NCI-H748 treated with DMSO at 0.1 percent for 48 hours (cell line): ENCODE measurements at regions not wholly inside any gene's neighbourhood (a gene's known extent, or its start where the extent isn't known, plus 50 kb on each side); places are given as distances from the start of the nearest gene placed in this dataset.
"Not testable (repeated sequence)": the region's sequence is repeated elsewhere in the genome, so short reads cannot be mapped to it uniquely, and the experiment has no call there.

Experiments used
- DNase-seq: peaks from one replicate; lab custom pipeline; 2025; lab: John Stamatoyannopoulos, UW

DNA sequence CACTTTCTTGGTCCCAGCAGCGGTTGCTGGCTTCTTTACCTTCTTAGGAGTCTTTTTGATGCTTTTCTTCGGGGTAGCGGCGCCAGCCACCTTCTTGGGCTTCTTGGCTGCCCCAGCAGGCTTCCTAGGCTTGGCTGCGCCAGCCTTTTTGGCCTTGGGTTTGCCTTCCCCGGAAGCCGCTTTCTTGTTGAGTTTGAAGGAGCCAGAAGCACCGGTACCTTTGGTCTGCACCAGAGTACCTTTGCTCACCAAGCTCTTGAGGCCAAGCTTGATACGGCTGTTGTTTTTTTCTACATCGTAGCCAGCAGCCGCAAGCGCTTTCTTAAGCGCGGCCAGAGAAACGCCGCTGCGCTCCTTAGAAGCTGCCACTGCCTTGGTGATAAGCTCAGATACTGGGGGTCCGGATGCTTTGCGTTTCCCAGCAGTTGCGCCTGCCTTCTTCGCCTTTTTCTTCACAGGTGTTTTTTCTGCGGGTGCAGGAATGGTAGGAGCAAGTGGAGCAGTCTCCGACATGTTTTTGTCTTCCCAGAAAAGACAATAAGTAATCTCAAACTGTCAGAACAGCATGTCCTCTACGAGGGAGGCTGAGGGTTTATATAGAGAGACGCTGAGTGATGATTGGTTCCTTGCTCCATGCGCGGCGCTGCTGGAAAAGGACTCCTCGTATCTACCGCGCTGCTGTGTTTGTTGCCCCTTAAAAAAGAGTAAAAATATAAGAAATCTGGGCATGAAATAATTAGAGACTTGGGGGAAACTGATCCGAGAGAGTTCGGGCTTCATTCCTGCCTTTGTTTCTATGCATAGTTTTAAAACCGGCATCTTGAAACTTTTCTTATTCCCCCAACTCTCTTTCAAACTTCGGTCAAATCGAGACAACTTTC is 130.3 kb upstream of the BTN3A2 start:
- peak; percentile 90 for DNase-seq

DNA sequence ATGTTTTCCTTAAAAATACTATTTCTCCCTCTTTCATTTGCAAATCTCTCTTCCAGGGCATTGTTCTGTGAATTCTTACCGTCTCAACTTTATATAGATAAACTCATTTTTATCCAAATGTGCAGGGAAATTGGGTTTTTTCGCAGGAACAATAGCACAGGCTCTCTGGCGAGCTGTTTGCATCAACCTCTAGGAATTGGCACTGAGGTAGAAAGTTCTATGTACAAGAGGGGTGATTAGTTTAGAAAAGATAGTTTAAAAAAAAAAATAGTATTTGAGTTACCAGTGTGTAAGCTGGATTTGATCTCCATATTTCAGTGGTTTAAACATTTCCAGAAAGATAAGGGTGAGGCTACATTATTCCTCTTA is 129.7 kb upstream of the BTN3A2 start:
- no peak for DNase-seq

DNA sequence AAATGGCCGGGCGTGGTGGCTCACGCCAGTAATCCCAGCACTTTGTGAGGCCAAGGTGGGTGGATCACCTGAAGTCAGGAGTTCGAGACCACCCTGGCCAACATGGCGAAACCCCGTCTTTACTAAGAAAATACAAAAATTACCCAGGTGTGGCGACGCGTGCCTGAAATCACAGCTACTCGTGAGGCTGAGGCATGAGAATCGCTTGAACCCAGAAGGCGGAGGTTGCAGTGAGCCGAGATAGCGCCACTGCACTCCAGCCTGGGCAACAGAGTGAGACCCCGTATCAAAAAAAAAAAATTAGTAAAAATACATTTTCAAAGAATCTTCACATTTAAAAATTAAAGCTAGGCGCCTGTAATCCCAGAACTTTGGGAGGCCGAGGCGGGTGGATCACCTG is 125.6 kb upstream of the BTN3A2 start:
- DNase-seq = not testable (repeated sequence)

DNA sequence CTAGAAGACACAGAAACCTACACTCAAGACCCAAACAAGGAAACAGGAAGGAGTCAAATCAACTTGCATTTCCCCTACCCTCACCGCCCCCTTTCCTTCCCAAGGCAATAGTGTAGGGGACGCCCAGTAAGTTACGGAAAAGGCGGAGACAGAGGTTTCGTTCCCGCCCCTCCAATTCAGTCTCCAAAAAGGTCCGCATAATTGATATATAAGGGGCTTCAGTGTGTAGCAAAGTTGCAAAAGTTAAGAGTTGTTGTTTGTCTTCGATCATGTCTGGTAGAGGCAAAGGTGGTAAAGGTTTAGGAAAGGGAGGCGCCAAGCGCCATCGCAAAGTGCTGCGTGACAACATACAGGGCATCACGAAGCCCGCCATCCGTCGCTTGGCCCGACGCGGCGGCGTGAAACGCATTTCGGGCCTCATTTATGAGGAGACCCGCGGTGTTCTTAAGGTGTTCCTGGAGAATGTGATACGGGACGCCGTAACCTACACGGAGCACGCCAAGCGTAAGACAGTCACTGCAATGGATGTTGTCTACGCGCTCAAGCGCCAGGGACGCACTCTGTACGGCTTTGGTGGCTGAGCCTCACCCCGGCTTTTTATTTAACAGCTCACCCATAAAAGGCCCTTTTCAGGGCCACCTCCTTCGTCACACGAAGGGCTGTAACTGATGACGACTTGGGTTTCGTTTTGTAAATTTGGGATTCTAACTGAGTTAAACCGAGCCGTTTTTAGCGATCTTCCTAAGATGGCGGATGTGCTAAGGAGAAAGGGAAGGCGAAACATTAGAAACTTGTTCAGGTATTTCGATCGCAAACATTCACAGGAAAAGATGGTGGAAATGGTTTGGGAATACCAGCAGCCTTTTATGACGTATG is 124.6 kb upstream of the BTN3A2 start:
- no peak for DNase-seq

DNA sequence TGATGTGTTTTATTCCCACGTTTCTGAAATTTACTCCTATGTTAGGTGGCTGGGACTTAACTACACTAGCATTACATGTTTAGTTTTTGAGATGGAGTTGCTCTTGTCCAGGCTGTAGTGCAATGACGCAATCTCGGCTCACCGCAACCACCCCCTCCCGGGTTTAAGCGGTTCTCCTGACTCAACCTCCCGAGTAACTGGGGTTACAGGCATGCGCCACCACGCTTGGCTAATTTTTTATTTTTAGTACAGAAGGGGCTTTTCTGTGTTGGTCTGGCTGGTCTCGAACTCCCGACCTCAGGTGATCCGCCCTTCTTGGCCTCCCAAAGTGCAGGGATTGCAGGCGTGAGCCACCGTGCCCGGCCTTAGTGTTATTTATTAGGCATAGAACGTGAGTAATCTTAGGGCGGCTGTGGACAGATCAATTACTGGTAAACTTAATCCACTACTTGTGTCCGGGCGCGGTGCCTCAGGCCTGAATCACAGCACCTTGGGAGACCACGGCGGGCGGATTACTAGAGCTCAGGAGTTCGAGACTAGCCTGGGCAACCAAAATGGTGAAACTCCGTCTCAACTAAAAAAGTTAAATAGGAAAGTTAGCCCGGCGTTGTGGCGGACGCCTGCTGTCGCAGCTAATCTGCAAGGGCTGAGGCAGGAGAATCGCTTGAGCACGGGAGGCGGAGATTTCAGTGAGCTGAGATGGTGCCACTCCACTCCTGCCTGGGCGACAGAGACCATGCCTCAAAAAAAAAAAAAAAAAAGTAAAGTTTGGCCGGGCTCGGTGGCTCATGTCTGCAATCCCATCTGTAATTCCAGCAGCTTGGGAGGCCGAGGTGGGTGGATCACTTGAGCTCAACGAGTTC is 123.7 kb upstream of the BTN3A2 start:
- DNase-seq = no peak

DNA sequence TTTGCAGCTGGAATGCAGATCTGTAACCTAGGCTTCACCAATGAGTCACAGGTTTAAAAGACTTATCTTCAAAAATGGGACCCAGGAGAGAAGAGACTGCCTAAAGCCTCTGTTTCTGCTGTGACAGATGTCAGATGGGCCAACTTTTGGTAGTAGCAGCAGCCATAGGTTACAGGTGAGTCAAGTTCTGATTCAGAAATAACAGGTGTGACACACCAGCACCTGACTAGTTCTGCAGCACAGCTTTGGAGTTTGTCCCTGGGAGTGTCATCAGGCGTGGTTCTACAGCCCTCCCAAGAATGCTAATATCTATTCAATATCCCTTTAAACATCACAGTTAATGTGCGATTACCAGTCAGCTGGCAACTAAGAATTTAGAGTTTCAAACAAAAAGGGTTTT is 121.9 kb upstream of the BTN3A2 start:
- DNase-seq = no peak

DNA sequence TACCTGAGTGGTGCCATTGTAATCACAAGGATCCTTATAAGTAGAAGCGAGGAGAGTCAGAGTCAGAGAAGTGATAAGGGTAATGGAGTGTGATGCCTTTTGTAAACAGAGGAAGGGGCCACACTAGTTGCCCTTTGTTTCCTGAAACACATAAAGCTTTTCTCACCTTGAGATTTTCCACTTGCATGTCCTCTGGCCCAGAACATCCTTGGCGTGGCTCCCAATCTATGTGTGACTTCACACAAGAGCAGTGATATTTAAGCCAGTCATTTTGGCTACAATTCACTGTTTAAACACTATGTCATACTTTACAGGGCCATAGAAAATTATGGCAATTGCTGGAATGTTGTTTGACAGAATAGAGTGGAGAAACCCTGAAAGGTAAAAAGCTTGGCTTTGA is 121.2 kb upstream of the BTN3A2 start:
- no peak for DNase-seq

DNA sequence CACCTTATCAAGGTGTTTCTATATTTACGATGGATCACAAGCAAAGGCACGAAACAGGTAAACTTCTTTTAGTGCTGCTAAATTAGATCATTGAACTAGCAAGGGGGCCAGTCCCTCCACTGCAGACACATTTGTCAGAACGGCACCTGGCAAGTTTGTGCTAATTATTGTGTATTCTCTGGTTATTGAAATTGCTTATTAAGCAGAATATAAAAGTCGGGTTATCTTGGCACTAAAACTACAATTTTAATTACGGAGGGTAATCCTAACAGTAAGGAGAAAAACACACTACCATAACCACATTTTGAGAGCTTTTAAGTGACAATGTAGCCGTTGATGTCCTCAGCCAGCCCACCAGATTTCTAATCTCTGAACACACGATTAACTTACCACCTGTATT is 118.9 kb upstream of the BTN3A2 start:
- DNase-seq = no peak

DNA sequence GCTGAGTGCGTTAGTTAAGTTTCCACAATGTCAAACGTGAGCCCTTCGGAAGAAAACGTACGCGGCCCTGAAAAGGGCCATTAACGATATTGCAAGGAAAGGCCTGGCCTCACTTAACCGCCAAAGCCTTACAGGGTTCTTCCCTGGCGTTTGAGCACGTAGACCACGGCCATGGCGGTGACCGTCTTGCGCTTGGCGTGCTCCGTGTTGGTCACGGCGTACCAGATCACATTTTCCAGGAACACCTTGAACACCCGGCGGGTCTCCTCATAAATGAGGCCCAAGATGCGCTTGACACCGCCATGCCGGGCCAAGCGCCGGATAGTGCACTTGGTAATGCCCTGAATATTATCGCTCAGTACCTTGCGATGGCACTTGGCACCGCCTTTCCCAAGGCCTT is 118.4 kb upstream of the BTN3A2 start:
- DNase-seq = no peak

DNA sequence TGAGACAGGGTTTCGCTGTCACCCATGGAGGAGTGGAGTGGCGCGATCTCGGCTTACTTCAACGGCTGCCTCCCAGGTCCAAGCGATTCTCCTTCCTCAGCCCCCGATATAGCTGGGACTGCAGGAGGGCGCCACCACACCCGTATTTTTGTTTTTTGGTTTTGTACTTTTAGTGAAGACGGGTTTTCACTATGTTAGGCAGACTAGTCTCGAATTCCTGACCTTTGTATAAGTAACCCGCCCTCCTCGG is 115.4 kb upstream of the BTN3A2 start:
- no peak for DNase-seq

DNA sequence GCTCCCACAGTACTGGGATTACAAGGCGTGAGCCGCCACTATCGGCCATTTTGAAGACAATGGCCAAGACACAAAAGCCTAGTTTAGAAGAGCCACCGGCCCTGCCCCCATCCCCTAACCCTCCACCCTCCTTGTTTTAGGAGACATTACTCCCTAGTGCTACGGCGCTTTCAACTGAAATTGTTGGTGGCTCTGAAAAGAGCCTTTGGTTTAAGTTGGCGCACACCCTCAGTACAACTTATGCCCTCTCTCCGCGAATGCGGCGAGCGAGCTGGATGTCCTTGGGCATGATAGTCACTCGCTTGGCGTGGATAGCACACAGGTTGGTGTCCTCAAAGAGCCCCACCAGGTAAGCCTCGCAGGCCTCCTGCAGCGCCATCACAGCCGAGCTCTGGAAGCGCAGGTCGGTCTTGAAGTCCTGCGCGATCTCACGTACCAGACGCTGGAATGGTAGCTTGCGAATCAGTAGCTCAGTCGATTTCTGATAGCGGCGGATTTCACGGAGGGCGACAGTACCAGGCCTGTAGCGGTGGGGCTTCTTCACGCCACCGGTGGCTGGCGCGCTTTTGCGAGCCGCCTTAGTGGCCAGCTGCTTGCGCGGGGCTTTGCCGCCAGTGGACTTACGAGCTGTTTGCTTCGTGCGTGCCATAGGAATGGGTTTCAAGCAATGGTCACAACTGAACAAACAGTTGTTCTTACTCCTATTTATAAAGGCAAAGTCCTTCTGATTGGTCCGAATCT is 114.9 kb upstream of the BTN3A2 start:
- DNase-seq = peak; percentile 85

DNA sequence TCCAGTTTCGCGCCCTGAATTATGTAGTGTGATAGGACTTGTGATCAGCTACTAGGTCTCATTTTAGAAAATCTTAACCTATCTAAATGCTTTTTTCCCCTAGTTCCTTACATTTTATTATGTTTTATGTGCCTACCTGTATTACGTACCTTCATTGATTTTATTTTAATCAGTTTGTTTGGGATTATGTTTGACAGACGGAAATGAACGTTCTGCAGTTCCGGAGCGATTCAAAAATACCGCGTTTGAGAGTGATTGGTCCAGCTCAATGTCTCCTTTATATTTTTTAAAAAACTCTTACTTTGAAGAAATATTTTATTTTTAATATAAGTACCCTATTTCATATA is 114.3 kb upstream of the BTN3A2 start:
- DNase-seq = peak; percentile 93

DNA sequence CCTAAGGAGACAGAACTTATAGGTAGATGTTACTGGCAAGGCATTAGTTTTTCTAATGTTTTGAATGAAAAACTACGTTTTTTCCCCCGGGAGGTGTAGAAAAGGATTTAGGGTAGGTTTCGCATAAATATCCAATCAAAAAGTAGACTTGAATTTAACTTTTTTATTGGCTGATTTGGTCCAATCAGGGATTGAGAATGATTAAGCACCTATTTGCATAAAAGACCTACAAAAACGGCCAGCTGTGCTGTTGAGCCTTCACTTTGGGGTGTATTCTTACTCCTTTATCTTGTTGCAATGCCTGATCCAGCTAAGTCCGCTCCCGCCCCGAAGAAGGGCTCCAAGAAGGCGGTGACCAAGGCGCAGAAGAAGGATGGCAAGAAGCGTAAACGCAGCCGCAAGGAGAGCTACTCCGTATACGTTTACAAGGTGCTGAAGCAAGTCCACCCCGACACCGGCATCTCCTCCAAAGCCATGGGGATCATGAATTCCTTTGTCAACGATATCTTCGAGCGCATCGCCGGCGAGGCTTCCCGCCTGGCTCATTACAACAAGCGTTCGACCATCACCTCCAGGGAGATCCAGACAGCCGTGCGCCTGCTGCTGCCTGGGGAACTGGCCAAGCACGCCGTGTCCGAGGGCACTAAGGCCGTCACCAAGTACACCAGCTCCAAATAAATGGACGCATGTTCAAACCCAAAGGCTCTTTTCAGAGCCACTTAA is 113.5 kb upstream of the BTN3A2 start:
- DNase-seq = peak; percentile 98

DNA sequence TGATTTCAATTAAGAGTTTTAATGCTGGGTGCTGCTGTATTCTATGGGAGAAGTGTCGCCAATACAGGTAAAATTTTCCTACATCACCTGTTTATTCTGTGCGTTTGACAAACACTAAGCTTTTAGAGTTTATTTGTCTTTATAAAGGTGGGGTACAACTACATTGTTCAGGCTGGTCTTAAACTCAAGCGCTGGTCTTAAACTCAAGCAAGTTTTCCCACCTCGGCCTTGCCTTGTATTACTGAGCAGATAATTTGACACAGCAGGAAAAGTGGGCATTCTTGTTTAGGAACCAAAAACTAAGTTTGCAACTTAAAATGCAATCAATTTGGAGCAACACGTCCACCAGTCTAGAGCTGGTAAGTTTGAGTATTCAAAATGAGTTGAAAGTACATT is 112.9 kb upstream of the BTN3A2 start:
- no peak for DNase-seq

DNA sequence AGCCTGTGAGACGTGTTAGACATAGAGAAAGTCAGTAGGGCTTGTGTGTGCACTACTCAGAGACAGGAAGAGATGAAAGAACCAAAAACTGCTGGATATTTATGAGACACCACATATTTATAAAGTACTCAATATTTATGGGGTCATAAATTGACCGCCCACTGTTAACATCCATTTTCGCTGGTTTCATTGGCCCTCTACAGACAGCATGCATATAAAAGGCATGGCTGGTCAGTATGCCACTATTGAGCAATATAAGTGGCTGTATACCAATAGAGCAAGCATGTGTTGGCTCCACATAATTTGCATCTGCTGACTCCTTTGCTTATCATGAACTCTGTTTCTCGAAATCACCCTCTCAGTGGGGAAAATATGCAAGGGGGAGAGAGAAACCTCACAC is 110.3 kb upstream of the BTN3A2 start:
- no peak for DNase-seq

DNA sequence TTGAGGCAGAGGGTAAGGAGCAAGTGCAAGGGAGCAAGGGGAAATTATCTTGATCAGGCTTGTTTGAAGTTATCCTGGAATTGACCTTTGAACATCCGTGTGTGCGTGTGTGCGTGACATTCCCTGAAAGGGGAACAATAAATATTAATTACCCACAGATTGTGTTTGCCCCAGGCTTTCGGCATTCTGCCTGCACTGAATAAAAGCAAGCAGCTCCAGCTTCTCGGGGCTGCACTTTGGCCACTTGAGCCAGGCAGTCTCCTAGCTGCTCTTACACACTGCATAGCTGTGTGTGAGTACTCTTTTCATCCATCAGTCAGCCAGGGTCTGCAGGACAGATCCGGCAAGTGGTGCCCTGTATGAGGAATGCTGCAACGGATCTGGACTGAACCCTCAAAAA is 107.7 kb upstream of the BTN3A2 start:
- no peak for DNase-seq

DNA sequence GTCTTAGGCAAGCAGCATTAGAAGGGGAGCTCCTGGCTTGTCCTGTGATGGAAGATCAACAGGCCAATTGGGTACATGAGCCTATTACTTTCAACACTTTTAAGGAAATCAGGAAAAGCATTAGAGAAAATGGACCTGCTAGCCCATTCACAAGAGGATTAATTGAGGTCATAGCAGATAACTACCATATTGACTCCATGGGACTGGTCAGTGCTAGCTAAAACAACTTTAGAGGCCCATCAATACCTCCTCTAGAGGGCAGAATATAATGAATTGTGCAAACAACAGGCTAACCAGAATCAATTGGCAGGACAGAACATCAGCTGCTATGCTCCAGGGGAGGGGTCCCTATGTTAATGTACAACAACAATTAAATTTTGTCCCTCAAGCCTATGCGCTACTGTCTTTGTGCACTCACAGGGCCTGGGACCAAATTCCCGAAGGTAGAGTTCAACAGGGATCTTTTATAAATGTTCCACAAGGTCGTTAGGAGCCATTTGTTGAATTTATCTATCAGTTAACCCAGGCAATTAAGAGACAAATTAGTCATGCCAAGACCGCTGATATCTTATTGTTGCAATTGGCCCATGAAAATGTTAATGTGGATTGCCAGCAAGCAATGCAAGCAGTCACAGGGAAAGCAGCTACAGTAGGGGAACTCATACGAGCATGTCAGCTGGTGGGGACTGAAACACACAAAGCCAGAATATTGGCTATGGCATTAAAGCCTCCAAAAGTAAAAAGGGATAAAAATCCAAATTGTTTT is 106.6 kb upstream of the BTN3A2 start:
- no peak for DNase-seq

DNA sequence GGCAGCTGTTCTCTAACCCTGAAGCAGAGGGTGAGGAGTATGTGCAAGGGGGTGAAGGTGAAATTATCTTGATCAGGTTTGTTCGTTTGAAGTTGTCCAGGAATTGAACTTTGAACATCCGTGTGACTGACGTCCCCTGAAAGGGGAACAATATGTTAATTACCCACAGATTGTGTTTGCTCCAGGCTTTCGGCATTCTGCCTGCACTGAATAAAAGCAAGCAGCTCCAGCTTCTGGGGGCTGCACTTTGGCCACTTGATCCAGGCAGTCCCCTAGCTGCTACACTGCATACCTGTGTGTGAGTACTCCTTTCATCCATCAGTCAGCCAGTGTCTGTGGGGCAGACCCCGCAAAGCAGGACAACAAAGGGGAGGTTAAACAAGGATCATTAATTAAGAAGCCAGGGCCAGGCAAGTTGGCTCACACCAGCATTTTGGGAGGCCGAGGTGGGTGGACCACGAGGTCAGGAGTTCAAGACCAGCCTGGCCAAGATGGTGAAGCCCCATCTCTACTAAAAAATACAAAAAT is 104.8 kb upstream of the BTN3A2 start:
- no peak for DNase-seq

DNA sequence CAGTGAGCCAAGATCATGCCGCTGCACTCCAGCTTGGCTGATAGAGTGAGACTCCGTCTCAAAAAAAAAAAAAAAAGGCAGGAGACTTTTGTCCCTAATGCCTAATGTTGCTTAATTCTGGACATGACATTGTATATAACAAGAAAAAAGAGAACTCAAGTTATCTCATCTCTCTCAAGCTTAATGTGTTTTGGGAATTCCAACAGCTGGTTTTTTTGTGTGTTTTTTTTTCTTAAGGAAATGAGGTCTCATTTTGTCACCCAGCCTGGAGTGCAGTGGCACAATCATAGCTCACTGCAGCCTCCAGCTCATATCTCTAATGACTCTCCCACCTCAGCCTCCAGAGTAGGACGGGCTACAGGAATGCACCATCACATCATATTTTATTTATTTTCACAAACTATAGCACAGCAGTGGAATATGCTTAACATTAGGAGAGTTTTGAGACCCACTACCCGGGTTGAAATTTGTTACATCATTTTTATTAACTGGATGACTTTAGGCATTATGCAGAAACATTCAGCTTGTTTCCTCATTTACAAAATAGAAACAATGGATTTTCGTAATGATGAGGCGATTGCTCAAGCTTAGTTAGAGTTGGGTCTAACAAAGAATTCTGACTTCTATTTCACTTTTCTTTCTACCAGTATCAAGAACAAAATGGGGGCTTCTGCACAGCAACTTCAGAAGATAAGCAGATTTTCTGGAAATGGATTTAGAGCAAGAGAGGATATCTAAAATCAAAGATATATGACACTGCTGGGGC is 104.1 kb upstream of the BTN3A2 start:
- DNase-seq = no peak

DNA sequence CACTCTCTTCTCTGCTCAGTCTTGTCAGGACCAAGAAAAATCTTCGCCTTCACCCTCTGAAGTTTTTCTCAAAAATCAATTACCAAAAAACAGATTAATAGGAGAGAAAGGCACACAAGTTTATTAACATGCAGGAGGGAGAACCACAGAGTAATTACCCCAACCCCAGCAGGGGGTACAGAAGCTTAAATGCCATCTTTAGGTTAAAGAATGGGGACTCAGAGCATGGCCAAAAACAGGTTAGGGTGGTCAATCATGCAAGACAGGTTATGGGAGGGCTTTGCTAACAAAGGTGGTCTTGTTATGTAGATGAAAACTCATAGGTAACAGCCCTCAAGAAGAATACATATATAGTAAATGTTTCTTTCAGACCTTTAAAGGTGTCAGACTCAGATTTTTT is 100.5 kb upstream of the BTN3A2 start:
- no peak for DNase-seq
